GM23248 (cell line): ENCODE measurements at regions not wholly inside any gene's neighbourhood (a gene's known extent, or its start where the extent isn't known, plus 50 kb on each side); places are given as distances from the start of the nearest gene placed in this dataset.

ENCODE experiments used
- DNase-seq: peaks from one replicate; pipeline ENCODE4 v3.0.0-alpha.2; 2015
- H2AFZ ChIP-seq: fragments of 200-600 bp; sonication (generic); 2 replicates; pipeline ENCODE4 v1.6.1; 2016; ENCODE audit warnings: antibody characterized with exemption
- H3F3A ChIP-seq: fragments of 200-600 bp; sonication (generic); 2 replicates; pipeline ENCODE4 v1.6.1; 2016; ENCODE audit warnings: mild to moderate bottlenecking, antibody characterized with exemption, mixed run types; ENCODE audit not compliant: insufficient read depth
- H3K27ac ChIP-seq: fragments of 200-600 bp; sonication (generic); 2 replicates; pipeline ENCODE4 v1.5.1; 2016; ENCODE audit warnings: mild to moderate bottlenecking
- H3K27me3 ChIP-seq: fragments of 200-600 bp; sonication (generic); replicated peaks from 2 replicates; pipeline ENCODE4 v1.6.1; 2016; ENCODE audit warnings: mild to moderate bottlenecking; ENCODE audit not compliant: insufficient read depth
- H3K36me3 ChIP-seq: fragments of 200-600 bp; sonication (generic); 2 replicates; pipeline ENCODE4 v1.6.1; 2016; ENCODE audit warnings: low read depth, mild to moderate bottlenecking
- H3K4me1 ChIP-seq: fragments of 200-600 bp; sonication (generic); 2 replicates; pipeline ENCODE4 v1.6.1; 2016; ENCODE audit warnings: mild to moderate bottlenecking; ENCODE audit not compliant: insufficient read depth
- H3K4me2 ChIP-seq: fragments of 200-600 bp; sonication (generic); one replicate; pipeline ENCODE4 v1.6.1; 2016; ENCODE audit warnings: mild to moderate bottlenecking; ENCODE audit not compliant: unreplicated experiment
- H3K4me3 ChIP-seq: fragments of 200-600 bp; sonication (generic); 2 replicates; pipeline ENCODE4 v1.5.1; 2016; ENCODE audit warnings: mild to moderate bottlenecking
- H3K79me2 ChIP-seq: fragments of 200-600 bp; sonication (generic); 2 replicates; pipeline ENCODE4 v1.6.1; 2016; ENCODE audit warnings: mild to moderate bottlenecking; ENCODE audit not compliant: insufficient read depth
- H3K9ac ChIP-seq: fragments of 200-600 bp; sonication (generic); 2 replicates; pipeline ENCODE4 v1.6.1; 2016; ENCODE audit warnings: mild to moderate bottlenecking
- H3K9me2 ChIP-seq: fragments of 200-600 bp; sonication (generic); 2 replicates; pipeline ENCODE4 v1.6.1; 2016; ENCODE audit warnings: mixed run types, mild to moderate bottlenecking, moderate library complexity; ENCODE audit not compliant: insufficient read depth
- H3K9me3 ChIP-seq: fragments of 200-600 bp; sonication (generic); one replicate; pipeline ENCODE4 v1.6.1; 2017; ENCODE audit warnings: low read depth
- H4K20me1 ChIP-seq: fragments of 200-600 bp; sonication (generic); 2 replicates; pipeline ENCODE4 v1.6.0; 2016; ENCODE audit not compliant: insufficient read depth
- EZH2 ChIP-seq: fragments of 200-600 bp; sonication (generic); IDR thresholded peaks from 2 replicates; pipeline ENCODE4 v1.6.1; 2018; ENCODE audit warnings: antibody characterized with exemption, mild to moderate bottlenecking; ENCODE audit not compliant: insufficient read depth, poor library complexity, severe bottlenecking
- EZH2phosphoT487 ChIP-seq: fragments of 200-600 bp; sonication (generic); IDR thresholded peaks from 2 replicates; pipeline ENCODE4 v1.6.1; 2018; ENCODE audit warnings: antibody characterized with exemption, moderate library complexity, mild to moderate bottlenecking, low read depth; ENCODE audit not compliant: insufficient read depth
- WGBS, 2 experiments: methylation state at CpG; one replicate each; pipeline ENCODE4 v1.1.6; 2015 to 2017; ENCODE audit warnings: low lambda C conversion rate in 2 of 2, low coverage in 1 of 2; ENCODE audit errors: missing lambda C conversion rate in 2 of 2; 5-methylcytosine and 5-hydroxymethylcytosine counted together
- in situ Hi-C: fragments of 300-500 bp; cut with MboI; formaldehyde crosslinking; loops from 2 replicates; pipeline ENCODE4 v1.15.0; 2020

GRCh38 chr14:66111891-66112290 is 374.3 kb upstream of the CCDC196 start:
- no peaks in the 10 kb centered on the region for H3K79me2 ChIP-seq
- no peak overlapping the region for H2AFZ ChIP-seq
- no peaks in the 10 kb centered on the region for H3K9me3 ChIP-seq
- in situ Hi-C loops, result no loop called here
- no peaks in the 10 kb centered on the region for H3K4me1 ChIP-seq
- H3K9me2 ChIP-seq, result no peaks in the 10 kb centered on the region
- no peak overlapping the region for H3K4me2 ChIP-seq
- H3F3A ChIP-seq, result no peaks in the 10 kb centered on the region
- TF ChIP-seq EZH2phosphoT487 (no peak), EZH2 (no peak)
- peak; percentile 5 for DNase-seq
- no peaks in the 10 kb centered on the region for H3K27me3 ChIP-seq
- no peak overlapping the region for H3K4me3 ChIP-seq
- WGBS, 2 experiments, result 66 to 70% methylated on average over 6 of the region's 6 CpGs
- no peaks in the 10 kb centered on the region for H3K36me3 ChIP-seq
- no peak overlapping the region for H3K27ac ChIP-seq
- no peak overlapping the region for H3K9ac ChIP-seq
- H4K20me1 ChIP-seq, result no peaks in the 10 kb centered on the region

GRCh38 chr14:66114071-66114470 is 372.1 kb upstream of the CCDC196 start:
- DNase-seq, result no peak
- WGBS, 2 experiments, result 17 to 29% methylated on average over 3 of the region's 3 CpGs
- H3K4me1 ChIP-seq, result peaks cover 10% of the 10 kb centered on the region
- H3K79me2 ChIP-seq, result no peaks in the 10 kb centered on the region
- no peaks in the 10 kb centered on the region for H3K9me2 ChIP-seq
- no peak overlapping the region for H3K9ac ChIP-seq
- no peaks in the 10 kb centered on the region for H4K20me1 ChIP-seq
- no peak overlapping the region for H3K27ac ChIP-seq
- H3K4me2 ChIP-seq, result no peak overlapping the region
- no peaks in the 10 kb centered on the region for H3K36me3 ChIP-seq
- TF ChIP-seq EZH2 (no peak), EZH2phosphoT487 (no peak)
- no peak overlapping the region for H3K4me3 ChIP-seq
- peaks cover 10% of the 10 kb centered on the region for H3F3A ChIP-seq
- in situ Hi-C loops, result no loop called here
- no peak overlapping the region for H2AFZ ChIP-seq
- no peaks in the 10 kb centered on the region for H3K27me3 ChIP-seq
- no peaks in the 10 kb centered on the region for H3K9me3 ChIP-seq

- Histone ChIP-seq H3K4me3 (no peak overlapping the region), H3K9me3 (no peaks in the 10 kb centered on the region), H3K79me2 (no peaks in the 10 kb centered on the region), H3K9ac (no peak overlapping the region), H3F3A (peaks cover 10% of the 10 kb centered on the region), H3K36me3 (no peaks in the 10 kb centered on the region), H4K20me1 (no peaks in the 10 kb centered on the region), H3K4me2 (no peak overlapping the region), H3K27me3 (no peaks in the 10 kb centered on the region), H3K9me2 (no peaks in the 10 kb centered on the region), H3K27ac (no peak overlapping the region), H3K4me1 (peaks cover 10% of the 10 kb centered on the region), H2AFZ (no peak overlapping the region)
- in situ Hi-C loops, result no loop called here
- no peak for TF ChIP-seq EZH2phosphoT487
- no peak for TF ChIP-seq EZH2
- WGBS, 2 experiments, result 92 to 95% methylated on average over 8 of the region's 8 CpGs
- DNase-seq, result no peak
Observed at GRCh38 chr14:66115740-66116502, 370.2 kb upstream of the CCDC196 start.

- DNase-seq, result no peak
- Histone ChIP-seq H3K4me3 (no peak overlapping the region), H2AFZ (no peak overlapping the region), H3K36me3 (no peaks in the 10 kb centered on the region), H4K20me1 (no peaks in the 10 kb centered on the region), H3K9me3 (no peaks in the 10 kb centered on the region), H3K9ac (no peak overlapping the region), H3K27ac (no peak overlapping the region), H3K9me2 (no peaks in the 10 kb centered on the region), H3K27me3 (no peaks in the 10 kb centered on the region), H3F3A (peaks cover 10% of the 10 kb centered on the region), H3K79me2 (no peaks in the 10 kb centered on the region), H3K4me2 (no peak overlapping the region), H3K4me1 (peaks cover 10% of the 10 kb centered on the region)
- TF ChIP-seq EZH2 (no peak), EZH2phosphoT487 (no peak)
- in situ Hi-C loops, result no loop called here
- 84 to 88% methylated on average over 4 of the region's 4 CpGs for WGBS, 2 experiments
Observed at GRCh38 chr14:66116732-66117131, 369.4 kb upstream of the CCDC196 start.
